CD4-positive, alpha-beta T cell treated with Interleukin-12 subunit alpha and Interleukin-12 subunit beta, for 1 hour (primary cell): ENCODE measurements at regions not wholly inside any gene's neighbourhood (a gene's known extent, or its start where the extent isn't known, plus 50 kb on each side); places are given as distances from the start of the nearest gene placed in this dataset.

Source experiments
- DNase-seq: peaks from one replicate; pipeline ENCODE4 v3.0.0-alpha.2; 2020

GRCh38 chr5:152884006-152884405, 478.9 kb upstream of the NMUR2 start:
- no peak for DNase-seq

- no peak for DNase-seq
Measured at GRCh38 chr5:152900332-152900731, 495.3 kb upstream of the NMUR2 start.

- no peak for DNase-seq
Measured at GRCh38 chr5:152901754-152902153, 496.7 kb upstream of the NMUR2 start.

- DNase-seq = no peak
Measured at GRCh38 chr5:152905286-152905685, 500.2 kb upstream of the NMUR2 start.

- DNase-seq = no peak
Measured at GRCh38 chr5:152907488-152908245, 502.6 kb upstream of the NMUR2 start.

GRCh38 chr5:152912924-152913323, 507.8 kb upstream of the NMUR2 start:
- no peak for DNase-seq

GRCh38 chr5:152932621-152933020, 527.5 kb upstream of the NMUR2 start:
- no peak for DNase-seq

GRCh38 chr5:152933056-152933455, 528.0 kb upstream of the NMUR2 start:
- DNase-seq = no peak

GRCh38 chr5:152938630-152939029, 533.6 kb upstream of the NMUR2 start:
- DNase-seq = no peak

GRCh38 chr5:152942633-152943336, 537.7 kb upstream of the NMUR2 start:
- DNase-seq = no peak

GRCh38 chr5:152953788-152954483, 536.5 kb upstream of the GRIA1 start:
- DNase-seq = no peak

GRCh38 chr5:152956943-152957613, 533.4 kb upstream of the GRIA1 start:
- no peak for DNase-seq

- DNase-seq = no peak
Measured at GRCh38 chr5:152978141-152978835, 512.2 kb upstream of the GRIA1 start.

GRCh38 chr5:152987131-152987530, 503.3 kb upstream of the GRIA1 start:
- DNase-seq = no peak

GRCh38 chr5:152990217-152990616, 500.3 kb upstream of the GRIA1 start:
- DNase-seq = no peak

GRCh38 chr5:152990649-152991048, 499.8 kb upstream of the GRIA1 start:
- no peak for DNase-seq

GRCh38 chr5:152994033-152994680, 496.3 kb upstream of the GRIA1 start:
- no peak for DNase-seq

GRCh38 chr5:152995214-152995725, 495.2 kb upstream of the GRIA1 start:
- no peak for DNase-seq

GRCh38 chr5:153005711-153006110, 484.8 kb upstream of the GRIA1 start:
- no peak for DNase-seq

- DNase-seq = no peak
Measured at GRCh38 chr5:153006681-153007080, 483.8 kb upstream of the GRIA1 start.

- no peak for DNase-seq
Measured at GRCh38 chr5:153014194-153014593, 476.3 kb upstream of the GRIA1 start.

- DNase-seq = no peak
Measured at GRCh38 chr5:153018121-153018520, 472.3 kb upstream of the GRIA1 start.
